Ovary (tissue), 3 donors: ENCODE measurements at regions not wholly inside any gene's neighbourhood (a gene's known extent, or its start where the extent isn't known, plus 50 kb on each side); places are given as distances from the start of the nearest gene placed in this dataset.

Experiments used
- POLR2A ChIP-seq: fragments of 450-650 bp; IDR thresholded peaks from one replicate; pipeline ENCODE4 v1.6.1; 2017; ENCODE audit warnings: antibody characterized with exemption, mild to moderate bottlenecking, moderate library complexity
- TF ChIP-seq, protein P1 (sequence below), 3 donors: fragments of 450-650 bp in 2 of 3; fragments of 200-600 bp in 1 of 3; IDR thresholded peaks; one replicate each; pipeline versions ENCODE4 v1.5.1 to v1.8.0; 2016 to 2022; ENCODE audit warnings: antibody characterized with exemption in 3 of 3, mild to moderate bottlenecking in 1 of 3
- donor health status: DM: no; HTN: no; CAD: no.

DNA sequence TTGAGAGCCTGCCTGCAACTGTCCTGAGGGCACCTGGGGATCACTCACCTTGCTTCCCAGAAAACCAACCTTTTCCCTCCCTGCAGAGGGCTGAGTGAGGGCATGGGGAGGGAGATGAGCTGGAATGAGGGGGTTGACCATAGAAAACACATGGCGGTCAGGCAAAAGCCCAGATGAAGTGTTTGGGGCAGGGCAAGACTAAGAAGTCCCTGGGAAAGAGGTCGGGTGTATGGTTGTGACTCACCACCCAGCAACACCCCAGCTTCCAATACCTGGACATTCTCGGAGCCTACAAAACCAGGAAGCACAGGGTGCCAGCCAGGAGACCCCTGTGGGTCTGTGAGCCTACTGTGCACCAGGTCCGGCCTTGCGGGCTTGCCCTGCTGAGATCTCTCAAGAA, 95.3 kb upstream of the ATP2B2 start:
- TF ChIP-seq, protein P1, sequence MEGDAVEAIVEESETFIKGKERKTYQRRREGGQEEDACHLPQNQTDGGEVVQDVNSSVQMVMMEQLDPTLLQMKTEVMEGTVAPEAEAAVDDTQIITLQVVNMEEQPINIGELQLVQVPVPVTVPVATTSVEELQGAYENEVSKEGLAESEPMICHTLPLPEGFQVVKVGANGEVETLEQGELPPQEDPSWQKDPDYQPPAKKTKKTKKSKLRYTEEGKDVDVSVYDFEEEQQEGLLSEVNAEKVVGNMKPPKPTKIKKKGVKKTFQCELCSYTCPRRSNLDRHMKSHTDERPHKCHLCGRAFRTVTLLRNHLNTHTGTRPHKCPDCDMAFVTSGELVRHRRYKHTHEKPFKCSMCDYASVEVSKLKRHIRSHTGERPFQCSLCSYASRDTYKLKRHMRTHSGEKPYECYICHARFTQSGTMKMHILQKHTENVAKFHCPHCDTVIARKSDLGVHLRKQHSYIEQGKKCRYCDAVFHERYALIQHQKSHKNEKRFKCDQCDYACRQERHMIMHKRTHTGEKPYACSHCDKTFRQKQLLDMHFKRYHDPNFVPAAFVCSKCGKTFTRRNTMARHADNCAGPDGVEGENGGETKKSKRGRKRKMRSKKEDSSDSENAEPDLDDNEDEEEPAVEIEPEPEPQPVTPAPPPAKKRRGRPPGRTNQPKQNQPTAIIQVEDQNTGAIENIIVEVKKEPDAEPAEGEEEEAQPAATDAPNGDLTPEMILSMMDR (IDR thresholded peaks at IDR 0.05) = no peak
- no peak for TF ChIP-seq POLR2A
